GM23338 (cell line): ENCODE measurements at regions not wholly inside any gene's neighbourhood (a gene's known extent, or its start where the extent isn't known, plus 50 kb on each side); places are given as distances from the start of the nearest gene placed in this dataset.

Experiments used
- ATAC-seq: fragments of 200-7000 bp; cut with Tn5 transposase; 3 replicates; pipeline ENCODE4 v1.9.1; 2020
- DNase-seq: peaks from one replicate; pipeline ENCODE4 v3.0.0-alpha.2; 2015; ENCODE audit warnings: low spot score
- H2AFZ ChIP-seq: fragments of 200-600 bp; sonication (generic); 2 replicates; pipeline ENCODE4 v1.8.0; 2016; ENCODE audit warnings: antibody characterized with exemption, mild to moderate bottlenecking, moderate library complexity
- H3F3A ChIP-seq: fragments of 200-600 bp; sonication (generic); replicated peaks from 2 replicates; pipeline ENCODE4 v1.8.0; 2017; ENCODE audit warnings: antibody characterized with exemption, mixed run types, low read depth
- H3K27ac ChIP-seq: fragments of 200-600 bp; sonication (generic); 2 replicates; pipeline ENCODE4 v1.6.1; 2016; ENCODE audit warnings: low read depth
- H3K27me3 ChIP-seq: fragments of 200-600 bp; sonication (generic); 2 replicates; pipeline ENCODE4 v1.8.0; 2016; ENCODE audit warnings: mild to moderate bottlenecking, mixed run types, moderate library complexity; ENCODE audit not compliant: insufficient read depth
- H3K36me3 ChIP-seq: fragments of 200-600 bp; sonication (generic); 2 replicates; pipeline ENCODE4 v1.8.0; 2016; ENCODE audit warnings: mild to moderate bottlenecking; ENCODE audit not compliant: insufficient read depth
- H3K4me1 ChIP-seq: fragments of 200-600 bp; sonication (generic); 2 replicates; pipeline ENCODE4 v1.8.0; 2016; ENCODE audit warnings: mild to moderate bottlenecking, moderate library complexity; ENCODE audit not compliant: insufficient read depth
- H3K4me2 ChIP-seq: fragments of 200-600 bp; sonication (generic); 2 replicates; pipeline ENCODE4 v1.7.1; 2017; ENCODE audit warnings: mixed run types
- H3K4me3 ChIP-seq: fragments of 200-600 bp; sonication (generic); 2 replicates; pipeline ENCODE4 v1.6.1; 2016; ENCODE audit warnings: mixed run types
- H3K79me2 ChIP-seq: fragments of 200-600 bp; sonication (generic); replicated peaks from 2 replicates; pipeline ENCODE4 v1.8.0; 2017; ENCODE audit warnings: mild to moderate bottlenecking; ENCODE audit not compliant: insufficient read depth
- H3K9me2 ChIP-seq: fragments of 200-600 bp; sonication (generic); 2 replicates; pipeline ENCODE4 v1.8.0; 2017; ENCODE audit not compliant: insufficient read depth
- H4K20me1 ChIP-seq: fragments of 200-600 bp; sonication (generic); replicated peaks from 2 replicates; pipeline ENCODE4 v1.8.0; 2017; ENCODE audit warnings: mild to moderate bottlenecking; ENCODE audit not compliant: insufficient read depth
- H3K27ac Mint-ChIP-seq: 2 replicates; pipeline ENCODE4 v1.8.0; 2020; ENCODE audit warnings: inconsistent platforms, mild to moderate bottlenecking, moderate library complexity, mixed read lengths
- H3K27me3 Mint-ChIP-seq: 3 replicates; pipeline ENCODE4 v1.8.0; 2022; ENCODE audit warnings: low read depth, mild to moderate bottlenecking, moderate library complexity, mixed read lengths, inconsistent platforms; ENCODE audit not compliant: insufficient read depth, poor library complexity
- H3K36me3 Mint-ChIP-seq: 3 replicates; pipeline ENCODE4 v1.8.0; 2021; ENCODE audit warnings: low read depth, mild to moderate bottlenecking, inconsistent platforms, moderate library complexity, mixed read lengths
- H3K4me1 Mint-ChIP-seq: 3 replicates; pipeline ENCODE4 v1.8.0; 2020; ENCODE audit warnings: mild to moderate bottlenecking, inconsistent platforms, mixed read lengths
- H3K4me3 Mint-ChIP-seq: 3 replicates; pipeline ENCODE4 v1.8.0; 2021; ENCODE audit warnings: moderate library complexity, mild to moderate bottlenecking, inconsistent platforms, mixed read lengths
- H3K9me3 Mint-ChIP-seq: 3 replicates; pipeline ENCODE4 v1.8.0; 2020; ENCODE audit warnings: moderate library complexity, mild to moderate bottlenecking, inconsistent platforms, mixed read lengths
- CREB1 ChIP-seq: fragments of 250-450 bp; sonication (Bioruptor Pico); IDR thresholded peaks from 2 replicates; pipeline ENCODE4 v1.5.0; 2020; ENCODE audit warnings: low read depth, mild to moderate bottlenecking, moderate library complexity
- EZH2 ChIP-seq: fragments of 200-600 bp; sonication (generic); IDR thresholded peaks from one replicate; pipeline ENCODE4 v1.8.0; 2017; ENCODE audit warnings: antibody characterized with exemption, mild to moderate bottlenecking, low read depth; ENCODE audit not compliant: unreplicated experiment
- EZH2phosphoT487 ChIP-seq: fragments of 200-600 bp; sonication (generic); IDR thresholded peaks from one replicate; pipeline ENCODE4 v1.8.1; 2018; ENCODE audit warnings: antibody characterized with exemption; ENCODE audit not compliant: unreplicated experiment
- JUNB ChIP-seq: IDR thresholded peaks from one replicate; pipeline ENCODE4 v1.6.1; 2016; ENCODE audit warnings: antibody characterized with exemption; ENCODE audit not compliant: unreplicated experiment
- NANOG ChIP-seq: IDR thresholded peaks from 2 replicates; pipeline ENCODE4 v1.6.1; 2016; ENCODE audit warnings: antibody characterized with exemption, borderline replicate concordance
- POLR2AphosphoS5 ChIP-seq: IDR thresholded peaks from 2 replicates; pipeline ENCODE4 v1.6.1; 2016; ENCODE audit warnings: antibody characterized with exemption, low read depth
- STAT1 ChIP-seq: IDR thresholded peaks from one replicate; pipeline ENCODE4 v1.6.1; 2016; ENCODE audit warnings: antibody characterized with exemption; ENCODE audit not compliant: unreplicated experiment
- ZNF114 ChIP-seq: fragments of 250-450 bp; sonication (Bioruptor Pico); IDR thresholded peaks from 2 replicates; pipeline ENCODE4 v1.5.0; 2020; ENCODE audit warnings: mild to moderate bottlenecking, moderate library complexity
- ZNF331 ChIP-seq: fragments of 250-450 bp; sonication (Bioruptor Pico); IDR thresholded peaks from 2 replicates; pipeline ENCODE4 v1.5.0; 2020; ENCODE audit warnings: low read depth, mild to moderate bottlenecking, moderate library complexity
- TF ChIP-seq, protein P1 (sequence below): IDR thresholded peaks from one replicate; pipeline ENCODE4 v1.6.1; 2018; ENCODE audit warnings: antibody characterized with exemption; ENCODE audit not compliant: unreplicated experiment
- TF ChIP-seq, protein P2 (sequence below): IDR thresholded peaks from 2 replicates; pipeline ENCODE4 v1.6.1; 2016; ENCODE audit warnings: antibody characterized with exemption
- TF ChIP-seq, protein P3 (sequence below), 2 experiments: fragments of 200-600 bp in 1 of 2; sonication (generic) in 1 of 2; conservative IDR thresholded peaks; 2 replicates each; pipeline versions ENCODE4 v1.5.1 to v1.6.1; 2016 to 2017; ENCODE audit warnings: antibody characterized with exemption in 2 of 2, low read depth in 2 of 2, mild to moderate bottlenecking in 2 of 2, moderate library complexity in 1 of 2

DNA sequence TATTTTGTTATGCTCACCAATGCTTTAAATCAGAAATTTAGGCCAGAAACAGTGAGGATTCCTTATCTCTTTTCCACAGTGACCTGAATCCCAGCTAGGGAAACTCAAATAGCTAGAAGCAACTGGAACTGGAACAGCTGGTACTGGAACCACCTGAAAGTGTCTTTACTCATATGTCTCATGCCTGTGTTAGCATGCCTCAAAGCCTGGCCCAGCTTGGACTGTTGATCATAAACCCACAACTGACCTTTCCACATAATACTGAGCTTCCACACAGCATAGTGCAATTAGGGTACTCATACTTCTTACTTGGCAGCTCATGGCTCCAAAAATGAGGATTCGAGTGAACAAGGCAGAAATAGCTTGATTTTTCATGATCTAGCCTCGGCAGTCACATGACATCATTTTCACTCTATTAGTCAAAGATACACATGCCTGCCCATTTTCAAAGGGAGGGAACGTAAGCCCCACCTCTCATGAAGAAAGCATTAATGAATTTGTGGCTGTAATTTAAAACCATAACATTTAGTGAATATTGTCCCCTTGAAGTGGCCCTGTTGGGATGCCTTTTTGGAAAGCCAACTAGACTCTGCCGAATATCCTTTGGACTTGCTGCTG, 80.8 kb upstream of the ACSL1 start:
- Histone ChIP-seq H3K27ac (no peak overlapping the region), H3K36me3 (no peaks in the 10 kb centered on the region), H4K20me1 (no peaks in the 10 kb centered on the region), H3K4me1 (no peaks in the 10 kb centered on the region), H3K4me2 (no peak overlapping the region), H3K27me3 (no peaks in the 10 kb centered on the region), H3K79me2 (no peaks in the 10 kb centered on the region), H3K4me3 (no peak overlapping the region), H3F3A (no peaks in the 10 kb centered on the region), H2AFZ (no peak overlapping the region), H3K9me2 (peaks cover 7% of the 10 kb centered on the region; the same call in 1 of the 2 replicates)
- ATAC-seq (no peak), DNase-seq (no peak)
- no peak overlapping the region for H3K27ac Mint-ChIP-seq
- H3K27me3 Mint-ChIP-seq: peaks cover 7% of the 10 kb centered on the region
- TF ChIP-seq ZNF331 (CRISPR knock-in tag) (no peak), EZH2 (no peak), JUNB (no peak), ZNF114 (no peak), CREB1 (no peak), POLR2AphosphoS5 (no peak), STAT1 (no peak), NANOG (no peak), EZH2phosphoT487 (no peak)
- TF ChIP-seq, protein P1, sequence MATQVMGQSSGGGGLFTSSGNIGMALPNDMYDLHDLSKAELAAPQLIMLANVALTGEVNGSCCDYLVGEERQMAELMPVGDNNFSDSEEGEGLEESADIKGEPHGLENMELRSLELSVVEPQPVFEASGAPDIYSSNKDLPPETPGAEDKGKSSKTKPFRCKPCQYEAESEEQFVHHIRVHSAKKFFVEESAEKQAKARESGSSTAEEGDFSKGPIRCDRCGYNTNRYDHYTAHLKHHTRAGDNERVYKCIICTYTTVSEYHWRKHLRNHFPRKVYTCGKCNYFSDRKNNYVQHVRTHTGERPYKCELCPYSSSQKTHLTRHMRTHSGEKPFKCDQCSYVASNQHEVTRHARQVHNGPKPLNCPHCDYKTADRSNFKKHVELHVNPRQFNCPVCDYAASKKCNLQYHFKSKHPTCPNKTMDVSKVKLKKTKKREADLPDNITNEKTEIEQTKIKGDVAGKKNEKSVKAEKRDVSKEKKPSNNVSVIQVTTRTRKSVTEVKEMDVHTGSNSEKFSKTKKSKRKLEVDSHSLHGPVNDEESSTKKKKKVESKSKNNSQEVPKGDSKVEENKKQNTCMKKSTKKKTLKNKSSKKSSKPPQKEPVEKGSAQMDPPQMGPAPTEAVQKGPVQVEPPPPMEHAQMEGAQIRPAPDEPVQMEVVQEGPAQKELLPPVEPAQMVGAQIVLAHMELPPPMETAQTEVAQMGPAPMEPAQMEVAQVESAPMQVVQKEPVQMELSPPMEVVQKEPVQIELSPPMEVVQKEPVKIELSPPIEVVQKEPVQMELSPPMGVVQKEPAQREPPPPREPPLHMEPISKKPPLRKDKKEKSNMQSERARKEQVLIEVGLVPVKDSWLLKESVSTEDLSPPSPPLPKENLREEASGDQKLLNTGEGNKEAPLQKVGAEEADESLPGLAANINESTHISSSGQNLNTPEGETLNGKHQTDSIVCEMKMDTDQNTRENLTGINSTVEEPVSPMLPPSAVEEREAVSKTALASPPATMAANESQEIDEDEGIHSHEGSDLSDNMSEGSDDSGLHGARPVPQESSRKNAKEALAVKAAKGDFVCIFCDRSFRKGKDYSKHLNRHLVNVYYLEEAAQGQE: no peak
- TF ChIP-seq, protein P2, sequence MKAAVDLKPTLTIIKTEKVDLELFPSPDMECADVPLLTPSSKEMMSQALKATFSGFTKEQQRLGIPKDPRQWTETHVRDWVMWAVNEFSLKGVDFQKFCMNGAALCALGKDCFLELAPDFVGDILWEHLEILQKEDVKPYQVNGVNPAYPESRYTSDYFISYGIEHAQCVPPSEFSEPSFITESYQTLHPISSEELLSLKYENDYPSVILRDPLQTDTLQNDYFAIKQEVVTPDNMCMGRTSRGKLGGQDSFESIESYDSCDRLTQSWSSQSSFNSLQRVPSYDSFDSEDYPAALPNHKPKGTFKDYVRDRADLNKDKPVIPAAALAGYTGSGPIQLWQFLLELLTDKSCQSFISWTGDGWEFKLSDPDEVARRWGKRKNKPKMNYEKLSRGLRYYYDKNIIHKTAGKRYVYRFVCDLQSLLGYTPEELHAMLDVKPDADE: no peak
- no peak overlapping the region for H3K4me3 Mint-ChIP-seq
- H3K9me3 Mint-ChIP-seq: peaks cover 15% of the 10 kb centered on the region; the same call in 2 of the 3 replicates
- no peaks in the 10 kb centered on the region for H3K4me1 Mint-ChIP-seq
- peaks cover 4% of the 10 kb centered on the region; the same call in 1 of the 3 replicates for H3K36me3 Mint-ChIP-seq

DNA sequence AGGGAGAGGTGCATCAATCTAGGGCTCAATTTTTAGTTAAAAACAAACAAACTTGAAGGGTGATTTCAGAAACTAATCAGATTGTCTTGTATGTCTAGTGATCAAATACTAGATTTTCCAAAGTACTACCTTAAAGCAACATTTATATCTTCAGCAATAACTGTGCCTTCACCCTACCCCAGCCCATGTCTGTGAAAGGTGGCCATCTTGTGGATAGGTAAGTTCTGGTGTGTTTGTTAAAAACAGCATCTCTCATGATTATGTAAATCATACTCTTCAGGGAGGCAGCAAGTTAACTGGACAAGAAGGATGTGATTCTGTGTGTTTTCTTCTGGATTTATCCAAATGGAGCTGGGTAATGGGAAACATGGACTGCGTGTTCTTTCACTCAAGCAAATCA, 81.4 kb upstream of the ACSL1 start:
- ATAC-seq (no peak), DNase-seq (no peak)
- no peak for TF ChIP-seq NANOG
- TF ChIP-seq, protein P3, sequence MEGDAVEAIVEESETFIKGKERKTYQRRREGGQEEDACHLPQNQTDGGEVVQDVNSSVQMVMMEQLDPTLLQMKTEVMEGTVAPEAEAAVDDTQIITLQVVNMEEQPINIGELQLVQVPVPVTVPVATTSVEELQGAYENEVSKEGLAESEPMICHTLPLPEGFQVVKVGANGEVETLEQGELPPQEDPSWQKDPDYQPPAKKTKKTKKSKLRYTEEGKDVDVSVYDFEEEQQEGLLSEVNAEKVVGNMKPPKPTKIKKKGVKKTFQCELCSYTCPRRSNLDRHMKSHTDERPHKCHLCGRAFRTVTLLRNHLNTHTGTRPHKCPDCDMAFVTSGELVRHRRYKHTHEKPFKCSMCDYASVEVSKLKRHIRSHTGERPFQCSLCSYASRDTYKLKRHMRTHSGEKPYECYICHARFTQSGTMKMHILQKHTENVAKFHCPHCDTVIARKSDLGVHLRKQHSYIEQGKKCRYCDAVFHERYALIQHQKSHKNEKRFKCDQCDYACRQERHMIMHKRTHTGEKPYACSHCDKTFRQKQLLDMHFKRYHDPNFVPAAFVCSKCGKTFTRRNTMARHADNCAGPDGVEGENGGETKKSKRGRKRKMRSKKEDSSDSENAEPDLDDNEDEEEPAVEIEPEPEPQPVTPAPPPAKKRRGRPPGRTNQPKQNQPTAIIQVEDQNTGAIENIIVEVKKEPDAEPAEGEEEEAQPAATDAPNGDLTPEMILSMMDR (conservative IDR thresholded peaks at IDR 0.05; ENCODE audit: low read depth in 2 of 2): peak in 1 of 2 experiments; percentile 29; a peak in 1 of 4 replicates
- peaks cover 7% of the 10 kb centered on the region; the same call in 1 of the 2 replicates for H3K9me2 ChIP-seq
- peak overlapping the region; percentile 59; the same call in 1 of the 2 replicates for H2AFZ ChIP-seq
- no peaks in the 10 kb centered on the region for H3K4me1 Mint-ChIP-seq
- H3K4me2 ChIP-seq: no peak overlapping the region
- H3K9me3 Mint-ChIP-seq: peaks cover 21% of the 10 kb centered on the region
- H3K4me3 ChIP-seq: no peak overlapping the region
- peaks cover 7% of the 10 kb centered on the region for H3K27me3 Mint-ChIP-seq
- no peaks in the 10 kb centered on the region for H4K20me1 ChIP-seq
- no peaks in the 10 kb centered on the region for H3K27me3 ChIP-seq
- H3K4me1 ChIP-seq: no peaks in the 10 kb centered on the region
- no peaks in the 10 kb centered on the region for H3K79me2 ChIP-seq
- no peaks in the 10 kb centered on the region for H3F3A ChIP-seq
- H3K27ac Mint-ChIP-seq: no peak overlapping the region
- no peak overlapping the region for H3K4me3 Mint-ChIP-seq
- peaks cover 7% of the 10 kb centered on the region for H3K36me3 Mint-ChIP-seq
- no peak overlapping the region for H3K27ac ChIP-seq
- no peaks in the 10 kb centered on the region for H3K36me3 ChIP-seq
